ENCODE measurements at regions not wholly inside any gene's neighbourhood (a gene's known extent, or its start where the extent isn't known, plus 50 kb on each side); places are given as distances from the start of the nearest gene placed in this dataset.

DNA sequence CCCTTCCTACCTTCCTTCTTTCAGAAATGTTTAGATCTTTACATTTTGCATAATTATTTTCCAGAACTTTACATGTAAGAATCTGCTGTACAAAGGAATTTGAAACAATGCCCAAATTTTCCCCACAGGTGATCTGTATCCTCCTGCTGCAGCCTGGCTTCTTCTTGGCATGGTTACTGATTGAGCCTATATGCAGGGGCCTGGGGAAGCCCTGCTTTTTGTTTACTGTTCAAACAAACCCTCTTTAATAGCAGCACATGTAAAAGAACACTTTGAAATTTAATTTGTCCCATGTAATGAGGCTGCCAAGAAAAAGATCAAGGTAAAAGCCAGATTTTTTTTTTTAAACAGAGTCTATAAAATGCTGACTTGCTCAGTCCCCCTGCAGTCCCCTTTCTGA is 432.2 kb downstream of the TUSC7 start:
- no peak for TF ChIP-seq CTCF (IDR thresholded peaks at IDR 0.05)
- TF ChIP-seq POLR2A (IDR thresholded peaks at IDR 0.05): no peak

Data from lower leg skin (tissue), 3 donors.